Naive thymus-derived CD8-positive, alpha-beta T cell (primary cell): ENCODE measurements at regions not wholly inside any gene's neighbourhood (a gene's known extent, or its start where the extent isn't known, plus 50 kb on each side); places are given as distances from the start of the nearest gene placed in this dataset.

ENCODE experiments used
- ATAC-seq, 2 donors: fragments of 150-1000 bp; cut with Tn5 transposase in 1 of 2; sonication (Bioruptor Pico), chemical (Tn5 transposase) in 1 of 2; 1 replicate in 1 of 2; 2 replicates in 1 of 2; pipeline ENCODE4 v1.10.0; 2021; ENCODE audit warnings: mild to moderate bottlenecking in 2 of 2, moderate library complexity in 2 of 2
- POLR2A ChIA-PET: fragments of 350-600 bp; sonication (Branson Sonifier 250); formaldehyde crosslinking; loops from one replicate; lab custom pipeline; 2021; ENCODE audit warnings: antibody characterized with exemption; lab: Charles Lee
- DNase-seq, 10 donors: peaks; one replicate each; pipeline versions ENCODE4 v3.0.0 to v3.0.0-alpha.2; 2020 to 2022
- H3K27ac Mint-ChIP-seq, 10 donors: one replicate each; pipeline ENCODE4 v1.8.0; 2020 to 2022; ENCODE audit warnings: mild to moderate bottlenecking in 10 of 10, mixed read lengths in 10 of 10, moderate library complexity in 4 of 10, inconsistent platforms in 1 of 10
- H3K27me3 Mint-ChIP-seq, 5 donors: one replicate each; pipeline ENCODE4 v1.8.0; 2021 to 2022; ENCODE audit warnings: mixed read lengths in 5 of 5
- H3K36me3 Mint-ChIP-seq, 3 donors: one replicate each; pipeline ENCODE4 v1.8.0; 2020 to 2022; ENCODE audit warnings: mixed read lengths in 3 of 3, mild to moderate bottlenecking in 2 of 3, inconsistent platforms in 1 of 3
- H3K4me1 Mint-ChIP-seq, 4 donors: one replicate each; pipeline ENCODE4 v1.8.0; 2021 to 2022; ENCODE audit warnings: mixed read lengths in 4 of 4
- H3K4me3 Mint-ChIP-seq, 10 donors: one replicate each; pipeline ENCODE4 v1.8.0; 2020 to 2022; ENCODE audit warnings: mild to moderate bottlenecking in 10 of 10, mixed read lengths in 10 of 10, moderate library complexity in 6 of 10, inconsistent platforms in 1 of 10
- H3K9me3 Mint-ChIP-seq, 9 donors: one replicate each; pipeline ENCODE4 v1.8.0; 2020 to 2022; ENCODE audit warnings: mixed read lengths in 9 of 9, mild to moderate bottlenecking in 3 of 9, inconsistent platforms in 1 of 9, moderate library complexity in 1 of 9

GRCh38 chr10:25076506-25077177 is 60.2 kb downstream of the THNSL1 start:
- H3K27ac Mint-ChIP-seq, result no peak overlapping the region
- no peaks in the 10 kb centered on the region for H3K9me3 Mint-ChIP-seq
- peaks cover 7 to 14% (median 9%) of the 10 kb centered on the region in 5 donors for H3K27me3 Mint-ChIP-seq
- no peaks in the 10 kb centered on the region for H3K36me3 Mint-ChIP-seq
- POLR2A ChIA-PET, result no interaction called here
- DNase-seq (no peak), ATAC-seq (no peak)
- no peak overlapping the region for H3K4me3 Mint-ChIP-seq
- H3K4me1 Mint-ChIP-seq, result peaks cover 0 to 7% (median 3%) of the 10 kb centered on the region in 4 donors

GRCh38 chr10:25078658-25079431 is 62.4 kb downstream of the THNSL1 start:
- POLR2A ChIA-PET, result no interaction called here
- DNase-seq (no peak), ATAC-seq (no peak)
- peaks cover 0 to 7% (median 3%) of the 10 kb centered on the region in 4 donors for H3K4me1 Mint-ChIP-seq
- peaks cover 5 to 14% (median 10%) of the 10 kb centered on the region in 5 donors for H3K27me3 Mint-ChIP-seq
- H3K9me3 Mint-ChIP-seq, result no peaks in the 10 kb centered on the region
- no peak overlapping the region for H3K4me3 Mint-ChIP-seq
- no peaks in the 10 kb centered on the region for H3K36me3 Mint-ChIP-seq
- no peak overlapping the region for H3K27ac Mint-ChIP-seq

- peaks cover 1 to 12% (median 4%) of the 10 kb centered on the region in 5 donors for H3K27me3 Mint-ChIP-seq
- peak overlapping the region in 1 of 10 donors; percentile 35 for H3K27ac Mint-ChIP-seq
- H3K9me3 Mint-ChIP-seq, result no peaks in the 10 kb centered on the region
- no peak overlapping the region for H3K4me3 Mint-ChIP-seq
- ATAC-seq (peak; percentile 49 to 81), DNase-seq (peak; percentile 15 to 74 (median 42))
- POLR2A ChIA-PET, result no interaction called here
- H3K36me3 Mint-ChIP-seq, result no peaks in the 10 kb centered on the region
- H3K4me1 Mint-ChIP-seq, result peaks cover 0 to 7% (median 3%) of the 10 kb centered on the region in 4 donors
These were observed 64.6 kb downstream of the THNSL1 start for GRCh38 chr10:25080880-25081581.

DNA sequence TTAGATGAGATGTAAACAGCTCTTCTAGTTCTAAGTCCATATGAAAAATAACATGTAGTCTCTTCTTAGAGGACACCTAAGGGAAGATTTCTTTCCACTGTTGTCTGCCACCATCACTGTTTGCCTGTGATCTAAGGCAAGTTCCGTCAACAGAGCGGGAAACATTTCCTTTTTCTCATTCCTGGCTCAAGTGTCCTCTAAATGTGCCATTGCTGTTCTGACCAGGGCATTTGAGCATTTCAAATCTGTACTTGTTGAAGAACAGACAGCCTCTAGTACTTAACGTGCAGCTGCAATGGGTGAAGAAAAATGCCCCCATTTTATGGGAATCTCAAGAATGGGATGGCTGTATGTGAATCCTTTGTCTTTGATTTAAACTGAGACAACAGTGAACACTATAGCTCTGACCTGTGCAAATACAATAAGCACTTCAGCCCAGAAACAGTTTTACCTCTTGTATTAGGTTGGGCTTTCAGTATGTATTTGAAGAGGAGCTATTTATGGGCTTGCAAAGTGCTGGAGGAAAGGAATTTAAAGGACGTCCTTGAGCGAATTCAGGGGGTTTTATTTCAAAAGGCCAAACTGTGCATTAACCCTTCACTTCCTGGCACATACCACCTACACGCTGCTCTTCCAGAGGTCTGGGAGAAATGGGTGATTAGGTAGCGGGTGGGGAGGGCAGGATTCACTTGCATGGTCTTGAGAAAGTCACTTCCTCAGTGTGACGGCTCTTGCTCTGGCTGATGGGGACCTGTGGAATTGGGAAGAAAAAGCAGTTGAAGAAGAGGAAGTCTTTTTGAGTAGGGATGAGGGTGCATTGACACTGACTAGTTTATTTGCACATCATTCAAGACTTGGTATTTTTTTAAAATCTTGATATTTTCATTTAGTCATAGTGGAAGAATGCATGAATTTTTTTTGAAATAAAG is 66.1 kb downstream of the THNSL1 start:
- H3K27me3 Mint-ChIP-seq, result peaks cover 0 to 12% (median 5%) of the 10 kb centered on the region in 5 donors
- ATAC-seq (no peak), DNase-seq (no peak)
- no peaks in the 10 kb centered on the region for H3K9me3 Mint-ChIP-seq
- POLR2A ChIA-PET, result no interaction called here
- peaks cover 0 to 7% (median 3%) of the 10 kb centered on the region in 4 donors for H3K4me1 Mint-ChIP-seq
- H3K27ac Mint-ChIP-seq, result no peak overlapping the region
- no peaks in the 10 kb centered on the region for H3K36me3 Mint-ChIP-seq
- H3K4me3 Mint-ChIP-seq, result no peak overlapping the region

DNA sequence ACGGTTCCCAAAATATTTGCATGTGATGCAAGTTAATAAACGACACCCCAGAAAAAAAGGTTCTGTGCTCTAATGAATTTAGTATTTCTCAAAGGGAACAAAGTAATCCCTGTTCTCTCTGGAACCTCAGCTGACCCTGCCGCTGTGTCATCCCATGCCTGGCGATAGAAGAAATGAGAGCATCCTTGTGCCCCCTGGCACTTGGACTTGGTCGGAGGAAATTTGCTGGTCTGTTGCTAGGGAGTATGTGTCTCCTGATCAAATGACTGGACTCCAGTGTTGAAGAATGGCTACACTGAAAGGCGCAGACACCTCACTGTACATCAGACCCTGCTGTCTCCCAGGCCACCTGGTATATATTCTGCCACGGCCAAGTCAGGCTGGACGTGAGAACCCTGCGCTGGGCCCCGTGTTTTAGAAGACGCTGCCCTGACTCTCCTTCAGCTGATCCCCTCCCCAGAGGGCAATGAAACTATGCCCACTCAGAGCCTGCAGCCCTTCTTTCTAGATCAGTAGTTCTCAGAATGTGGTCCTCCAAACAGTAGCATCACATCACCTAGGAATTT is 67.2 kb downstream of the THNSL1 start:
- POLR2A ChIA-PET, result no interaction called here
- ATAC-seq (no peak), DNase-seq (no peak)
- Mint-ChIP-seq H3K4me3 (no peak overlapping the region), H3K4me1 (peaks cover 0 to 7% (median 3%) of the 10 kb centered on the region in 4 donors), H3K36me3 (no peaks in the 10 kb centered on the region), H3K27me3 (peaks cover 0 to 13% (median 12%) of the 10 kb centered on the region in 5 donors), H3K9me3 (peaks cover 0 to 1% (median 0%) of the 10 kb centered on the region in 9 donors), H3K27ac (no peak overlapping the region)

GRCh38 chr10:25084447-25084846 is 68.0 kb downstream of the THNSL1 start:
- H3K36me3 Mint-ChIP-seq, result no peaks in the 10 kb centered on the region
- H3K27me3 Mint-ChIP-seq, result peaks cover 0 to 16% (median 14%) of the 10 kb centered on the region in 5 donors
- ATAC-seq (no peak), DNase-seq (no peak)
- peaks cover 0 to 1% (median 0%) of the 10 kb centered on the region in 9 donors for H3K9me3 Mint-ChIP-seq
- POLR2A ChIA-PET, result no interaction called here
- peaks cover 0 to 7% (median 3%) of the 10 kb centered on the region in 4 donors for H3K4me1 Mint-ChIP-seq
- no peak overlapping the region for H3K4me3 Mint-ChIP-seq
- H3K27ac Mint-ChIP-seq, result no peak overlapping the region

DNA sequence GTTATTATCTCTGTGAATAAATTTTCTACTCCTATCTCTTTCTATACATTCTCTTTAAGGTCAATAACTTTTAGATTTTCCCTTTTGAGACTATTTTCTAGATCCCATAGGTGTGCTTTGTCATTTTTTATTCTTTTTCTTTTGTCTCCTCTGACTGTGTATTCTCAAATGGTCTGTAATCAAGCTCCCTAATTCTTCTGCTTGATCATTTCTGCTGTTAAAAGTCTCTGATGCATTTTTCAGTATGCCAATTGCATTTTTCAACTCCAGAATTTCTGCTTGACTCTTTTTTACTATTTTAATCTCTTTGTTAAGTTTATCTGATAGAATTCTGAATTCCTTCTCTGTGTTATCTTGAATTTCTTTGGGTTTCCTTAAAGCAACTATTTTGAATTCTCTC is 78.2 kb downstream of the THNSL1 start:
- DNase-seq, result no peak
- H3K27me3 Mint-ChIP-seq, result peaks cover 12 to 39% (median 20%) of the 10 kb centered on the region in 5 donors
- H3K4me3 Mint-ChIP-seq, result no peak overlapping the region
- no peaks in the 10 kb centered on the region for H3K4me1 Mint-ChIP-seq
- H3K9me3 Mint-ChIP-seq, result peaks cover 9 to 61% (median 22%) of the 10 kb centered on the region in 9 donors
- POLR2A ChIA-PET, result interaction anchor here (0.6 kb wide), 1 partner anchor 39 kb away, joined by 4 read pairs; no protein-coding TSS in a partner anchor
- H3K27ac Mint-ChIP-seq, result no peak overlapping the region
- peaks cover 0 to 35% (median 16%) of the 10 kb centered on the region in 3 donors for H3K36me3 Mint-ChIP-seq
- ATAC-seq, result no peak

GRCh38 chr10:25097669-25098411 is 77.0 kb upstream of the GPR158 start:
- ATAC-seq, result no peak
- DNase-seq, result no peak
- Mint-ChIP-seq H3K4me3 (no peak overlapping the region), H3K27ac (no peak overlapping the region), H3K27me3 (peaks cover 9 to 69% (median 25%) of the 10 kb centered on the region in 5 donors), H3K36me3 (peaks cover 0 to 34% (median 16%) of the 10 kb centered on the region in 3 donors), H3K9me3 (peaks cover 6 to 48% (median 22%) of the 10 kb centered on the region in 9 donors), H3K4me1 (no peaks in the 10 kb centered on the region)
- POLR2A ChIA-PET, result no interaction called here

DNA sequence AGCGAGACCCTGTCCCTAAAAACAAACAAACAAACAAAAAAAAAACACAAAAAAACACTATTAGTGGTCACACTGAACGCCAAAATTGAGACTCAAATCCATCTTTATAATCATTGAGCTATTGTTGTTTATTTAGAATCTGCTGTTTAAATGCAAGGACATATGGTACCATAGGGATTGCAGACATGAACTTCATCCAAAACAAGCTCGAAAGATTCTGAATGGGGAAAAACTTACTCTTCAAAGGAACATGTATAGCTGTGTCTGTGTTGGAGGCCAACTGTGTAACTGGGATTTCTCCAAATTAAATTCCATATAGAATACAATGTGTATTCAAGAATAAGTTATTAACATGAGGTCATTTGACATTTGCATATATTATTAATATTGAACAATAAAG is 74.7 kb upstream of the GPR158 start:
- peaks cover 0 to 25% (median 2%) of the 10 kb centered on the region in 9 donors for H3K9me3 Mint-ChIP-seq
- peaks cover 0 to 11% (median 0%) of the 10 kb centered on the region in 3 donors for H3K36me3 Mint-ChIP-seq
- no peaks in the 10 kb centered on the region for H3K4me1 Mint-ChIP-seq
- DNase-seq (no peak), ATAC-seq (no peak)
- POLR2A ChIA-PET, result interaction anchor here (0.6 kb wide), 1 partner anchor 284 kb away, joined by 3 read pairs; no protein-coding TSS in a partner anchor
- no peak overlapping the region for H3K27ac Mint-ChIP-seq
- no peak overlapping the region for H3K4me3 Mint-ChIP-seq
- peaks cover 4 to 53% (median 21%) of the 10 kb centered on the region in 5 donors for H3K27me3 Mint-ChIP-seq

DNA sequence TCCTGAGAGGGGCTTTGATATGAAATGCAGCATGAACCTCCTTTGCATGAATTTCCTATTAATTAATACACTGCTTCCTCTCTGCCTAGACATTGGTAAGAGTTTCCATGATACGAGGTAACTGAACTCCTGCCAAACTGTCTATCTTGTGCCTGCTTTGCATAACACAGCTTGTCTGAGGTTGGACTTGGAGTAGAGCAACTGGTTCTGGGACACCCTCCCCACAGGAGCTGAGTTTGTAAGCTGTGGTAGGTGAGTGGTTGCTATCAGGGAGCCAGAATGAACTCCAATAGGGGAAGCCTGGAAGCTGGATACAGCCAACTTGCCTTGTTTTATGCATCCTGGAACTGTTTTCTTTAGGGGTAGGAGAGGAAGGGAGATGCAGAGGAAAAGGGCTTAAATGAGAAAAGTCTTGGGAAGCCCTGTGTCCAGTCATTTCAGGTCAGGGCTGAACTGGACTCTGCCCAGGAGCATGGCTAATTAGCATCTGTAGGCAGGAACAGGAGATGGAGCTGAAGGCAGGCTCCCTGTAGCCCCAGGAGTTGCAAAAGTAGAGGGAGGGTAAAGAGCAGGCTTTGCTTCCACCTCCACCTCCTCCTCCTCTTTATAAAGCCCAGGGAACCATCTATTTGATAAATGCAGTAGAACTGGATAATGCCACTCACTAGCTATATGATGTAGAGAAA is 73.2 kb upstream of the GPR158 start:
- H3K4me3 Mint-ChIP-seq, result no peak overlapping the region
- peaks cover 0 to 9% (median 0%) of the 10 kb centered on the region in 3 donors for H3K36me3 Mint-ChIP-seq
- DNase-seq, result no peak
- peak overlapping the region in 1 of 10 donors; percentile 10 for H3K27ac Mint-ChIP-seq
- no peaks in the 10 kb centered on the region for H3K4me1 Mint-ChIP-seq
- POLR2A ChIA-PET, result no interaction called here
- H3K9me3 Mint-ChIP-seq, result peaks cover 0 to 10% (median 0%) of the 10 kb centered on the region in 9 donors
- no peak for ATAC-seq
- peaks cover 4 to 53% (median 24%) of the 10 kb centered on the region in 5 donors for H3K27me3 Mint-ChIP-seq
